Thyroid gland (tissue), 4 donors: ENCODE measurements at regions not wholly inside any gene's neighbourhood (a gene's known extent, or its start where the extent isn't known, plus 50 kb on each side); places are given as distances from the start of the nearest gene placed in this dataset.

Experiments used
- CTCF ChIP-seq, 6 experiments: fragments of 200-600 bp in 3 of 6; fragments of 450-650 bp in 3 of 6; sonication (generic) in 3 of 6; IDR thresholded peaks; one replicate each; pipeline ENCODE4 v1.5.1; 2016 to 2019; ENCODE audit warnings: antibody characterized with exemption in 6 of 6, mild to moderate bottlenecking in 2 of 6, inconsistent platforms in 1 of 6, moderate library complexity in 1 of 6
- POLR2A ChIP-seq, 2 donors: fragments of 450-650 bp; IDR thresholded peaks; one replicate each; pipeline ENCODE4 v1.6.1; 2017; ENCODE audit warnings: antibody characterized with exemption in 2 of 2, mild to moderate bottlenecking in 2 of 2, moderate library complexity in 1 of 2

- no peak for TF ChIP-seq CTCF (IDR thresholded peaks at IDR 0.05)
- TF ChIP-seq POLR2A (IDR thresholded peaks at IDR 0.05), result no peak
These were observed 80.3 kb upstream of the HHIP start for GRCh38 chr4:144565527-144566195.
